Testis (tissue), 2 donors: ENCODE measurements at regions not wholly inside any gene's neighbourhood (a gene's known extent, or its start where the extent isn't known, plus 50 kb on each side); places are given as distances from the start of the nearest gene placed in this dataset.

Experiments used
- CTCF ChIP-seq, 3 experiments: fragments of 450-650 bp in 2 of 3; fragments of 200-600 bp in 1 of 3; sonication (generic) in 1 of 3; IDR thresholded peaks; one replicate each; pipeline ENCODE4 v1.5.1; 2016 to 2019; ENCODE audit warnings: antibody characterized with exemption in 3 of 3, mild to moderate bottlenecking in 2 of 3, moderate library complexity in 1 of 3
- POLR2A ChIP-seq: fragments of 450-650 bp; IDR thresholded peaks from one replicate; pipeline ENCODE4 v1.6.1; 2017; ENCODE audit warnings: antibody characterized with exemption, mild to moderate bottlenecking, moderate library complexity

GRCh38 chr9:102445906-102446305, 549.2 kb upstream of the CYLC2 start:
- TF ChIP-seq CTCF (IDR thresholded peaks at IDR 0.05) (no peak), POLR2A (no peak)
